ENCODE measurements at regions not wholly inside any gene's neighbourhood (a gene's known extent, or its start where the extent isn't known, plus 50 kb on each side); places are given as distances from the start of the nearest gene placed in this dataset.

DNA sequence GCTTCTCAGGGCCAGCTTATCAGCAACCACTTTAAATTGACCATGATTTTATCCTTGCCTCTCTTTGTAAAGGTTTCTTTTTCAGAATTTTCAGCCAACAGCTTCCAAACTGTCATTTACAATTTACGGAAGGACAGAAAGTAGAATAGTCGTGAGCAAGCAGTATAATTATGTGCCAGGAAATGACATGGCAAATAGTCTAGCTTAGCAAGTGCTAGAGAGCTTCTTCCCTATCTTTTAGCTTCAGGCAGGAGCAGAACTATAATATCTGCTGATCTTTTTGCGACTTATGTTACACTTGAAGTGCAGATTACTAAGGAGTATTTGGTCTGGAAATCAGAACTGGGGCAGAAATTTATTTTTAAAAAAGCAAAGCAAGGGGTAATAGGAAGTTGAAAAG lies 123.0 kb upstream of the AP1S2 start:
- DNase-seq: no peak

- DNase-seq: no peak
Measured at GRCh38 chrX:15976396-15976795, 121.8 kb upstream of the AP1S2 start.

- DNase-seq: no peak
Measured at GRCh38 chrX:15973946-15974345, 119.3 kb upstream of the AP1S2 start.

DNA sequence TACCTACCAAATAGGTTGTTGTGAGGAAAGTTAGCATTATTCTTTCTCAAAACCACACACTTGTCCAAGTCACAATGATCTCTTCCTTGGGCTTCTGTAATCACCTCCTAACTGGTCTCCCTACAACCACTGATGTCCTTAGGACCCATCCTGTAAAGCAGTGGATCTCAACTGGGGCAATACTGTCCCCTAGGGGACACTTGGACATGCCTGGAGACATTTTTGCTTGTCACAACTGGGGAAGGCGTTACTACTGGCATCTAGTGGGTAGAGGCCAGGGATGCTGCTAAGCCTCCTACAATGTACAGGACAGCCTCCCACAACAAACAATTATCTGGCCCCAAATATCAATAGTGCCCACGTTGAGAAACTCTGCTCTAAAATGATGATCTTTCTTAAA lies 118.7 kb upstream of the AP1S2 start:
- DNase-seq: no peak

- no peak for DNase-seq
Measured at GRCh38 chrX:15971696-15972095, 117.1 kb upstream of the AP1S2 start.

- no peak for DNase-seq
Measured at GRCh38 chrX:15963858-15964257, 109.2 kb upstream of the AP1S2 start.

- DNase-seq: no peak
Measured at GRCh38 chrX:15960237-15960636, 105.6 kb upstream of the AP1S2 start.

DNA sequence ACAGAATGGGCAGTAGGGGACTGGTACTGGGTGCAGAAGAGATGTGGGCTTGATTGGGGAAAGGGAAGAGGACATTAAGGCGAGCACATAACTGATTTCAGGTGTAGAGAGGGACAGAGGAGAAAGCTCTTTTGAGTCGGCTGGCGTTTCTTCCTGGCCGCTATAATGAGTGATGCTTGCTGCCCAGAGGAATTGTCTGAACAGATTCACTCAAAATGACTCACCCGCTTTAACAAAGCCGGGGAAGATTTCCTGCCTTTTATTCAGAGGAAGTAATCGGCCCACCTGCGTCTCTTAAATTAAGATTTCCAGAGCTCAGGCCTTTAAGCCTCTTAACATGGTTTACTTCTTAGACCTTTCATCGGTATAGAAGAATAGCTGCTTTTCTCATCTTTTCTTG lies 102.1 kb upstream of the AP1S2 start:
- no peak for DNase-seq

- DNase-seq: no peak
Measured at GRCh38 chrX:15953801-15954200, 99.2 kb upstream of the AP1S2 start.

DNA sequence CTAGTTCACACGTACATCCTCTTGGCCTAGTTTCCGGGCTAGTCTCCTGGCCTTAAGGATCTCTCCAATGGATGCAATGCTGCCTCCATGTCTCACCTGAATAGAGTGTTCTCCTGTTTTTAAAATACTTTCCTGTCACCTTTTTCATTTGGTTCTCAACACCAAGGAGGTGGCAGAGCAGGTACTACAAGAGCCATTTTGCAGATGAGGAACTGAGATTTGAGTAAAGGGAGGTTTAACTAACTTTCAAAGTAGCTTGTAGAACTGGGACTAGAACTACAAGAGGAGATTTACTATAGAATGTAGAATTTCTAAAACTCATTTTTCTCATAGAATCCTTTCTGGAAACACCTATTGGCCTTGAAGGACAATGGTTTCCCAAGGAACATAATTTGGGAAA lies 97.6 kb upstream of the AP1S2 start:
- no peak for DNase-seq

- no peak for DNase-seq
Measured at GRCh38 chrX:15948318-15948660, 93.7 kb upstream of the AP1S2 start.

DNA sequence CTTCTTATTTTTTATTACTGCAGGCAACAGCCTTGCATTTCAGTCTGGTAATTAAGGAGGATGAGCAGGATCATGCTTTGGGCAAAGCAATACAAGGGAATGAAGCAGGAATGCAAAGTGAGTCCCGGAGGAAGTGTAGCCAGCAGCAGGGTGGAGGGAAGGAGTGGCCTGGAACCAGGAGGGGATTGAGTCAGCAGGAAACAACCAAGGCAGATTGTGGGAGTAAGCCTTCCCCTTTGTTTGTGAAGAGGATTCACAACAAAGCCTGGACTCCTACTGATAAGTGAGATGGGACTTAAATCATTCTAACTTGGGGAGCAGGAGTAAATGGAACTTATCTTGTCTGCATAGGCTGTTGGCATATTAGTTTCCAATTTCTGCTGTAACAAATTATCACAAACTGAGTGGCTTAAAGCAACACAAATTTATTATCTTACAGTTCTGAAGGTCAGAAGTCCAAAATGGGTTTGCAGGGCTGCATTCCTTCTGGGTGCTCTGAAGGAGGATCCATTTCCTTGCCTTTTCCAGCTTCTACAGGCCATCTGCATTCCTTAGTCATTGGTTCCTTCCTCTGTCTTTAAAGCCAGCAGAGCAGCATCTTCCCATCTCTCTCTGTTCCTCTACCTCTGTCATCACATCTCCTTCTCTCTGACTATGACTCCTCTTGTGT lies 93.2 kb upstream of the AP1S2 start:
- DNase-seq: no peak

- DNase-seq: peak; percentile 65
Measured at GRCh38 chrX:15946783-15947580, 92.4 kb upstream of the AP1S2 start.

DNA sequence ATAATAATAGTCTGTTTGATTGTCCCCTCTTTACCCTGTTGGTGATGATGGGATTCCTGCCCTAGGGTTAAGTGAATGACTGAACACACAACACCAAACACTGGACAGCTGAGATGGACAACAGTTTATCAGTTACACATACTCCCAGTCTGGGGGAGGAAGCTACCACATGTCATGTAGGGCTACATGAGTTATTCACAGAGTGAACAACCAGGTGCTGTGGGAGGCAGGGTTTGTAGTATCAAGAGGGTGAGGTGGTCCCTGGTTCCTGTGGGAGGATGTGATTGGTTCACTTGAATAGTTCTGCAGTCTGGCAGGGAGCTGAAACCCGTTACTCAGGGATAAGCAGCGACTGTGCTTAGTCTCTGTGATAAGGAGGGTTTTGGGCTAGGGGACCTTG lies 88.8 kb upstream of the AP1S2 start:
- DNase-seq: no peak

- DNase-seq: no peak
Measured at GRCh38 chrX:15942307-15942706, 87.7 kb upstream of the AP1S2 start.

- no peak for DNase-seq
Measured at GRCh38 chrX:15939737-15940136, 85.1 kb upstream of the AP1S2 start.

GRCh38 chrX:15938072-15938471 lies 83.5 kb upstream of the AP1S2 start:
- DNase-seq: no peak

GRCh38 chrX:15931362-15931761 lies 76.7 kb upstream of the AP1S2 start:
- DNase-seq: no peak

DNA sequence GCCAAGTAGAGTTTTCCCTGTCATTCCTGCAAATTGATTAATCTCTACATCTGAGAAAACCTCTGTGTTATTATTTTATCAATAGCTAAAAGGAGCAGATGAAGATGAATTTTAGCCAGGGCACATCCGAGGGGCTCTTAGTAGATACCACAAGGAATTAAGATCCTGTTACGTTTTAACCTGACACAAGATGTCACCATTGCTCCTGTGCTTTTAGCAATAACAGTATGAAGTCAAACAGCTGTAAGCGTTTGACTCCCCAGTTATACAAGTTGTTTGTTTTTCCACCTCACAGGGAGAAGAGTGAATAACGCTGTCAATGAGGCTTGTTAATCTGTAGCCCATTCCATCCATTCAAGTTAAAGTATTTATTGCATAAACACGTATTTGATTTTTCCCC lies 76.0 kb upstream of the AP1S2 start:
- peak; percentile 33 for DNase-seq

GRCh38 chrX:15929194-15929593 lies 74.6 kb upstream of the AP1S2 start:
- no peak for DNase-seq

- DNase-seq: no peak
Measured at GRCh38 chrX:15926622-15927021, 72.0 kb upstream of the AP1S2 start.

GRCh38 chrX:15918003-15918402 lies 63.4 kb upstream of the AP1S2 start:
- no peak for DNase-seq

DNA sequence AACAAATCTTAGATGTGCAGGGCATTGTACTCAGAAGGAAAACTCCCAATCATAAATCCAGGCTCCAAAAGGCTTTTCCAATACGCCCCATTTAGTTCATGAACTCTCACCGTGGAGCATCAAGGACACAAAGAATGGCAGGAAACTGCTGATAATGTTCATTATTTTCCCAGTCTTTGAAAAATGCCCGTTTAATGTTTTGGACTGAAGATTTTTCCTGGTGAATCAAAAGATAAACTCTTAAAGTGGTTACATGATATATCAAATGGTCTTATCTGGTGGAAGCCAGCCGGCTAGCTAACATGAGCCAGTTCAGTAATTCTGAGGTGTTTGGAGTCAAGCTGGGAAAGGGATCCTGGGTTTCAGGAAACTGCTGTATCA lies 62.1 kb upstream of the AP1S2 start:
- no peak for DNase-seq

GRCh38 chrX:15915959-15916703 lies 61.5 kb upstream of the AP1S2 start:
- DNase-seq: no peak
